Astrocyte of the spinal cord (primary cell): ENCODE measurements at regions not wholly inside any gene's neighbourhood (a gene's known extent, or its start where the extent isn't known, plus 50 kb on each side); places are given as distances from the start of the nearest gene placed in this dataset.

Experiments
- DNase-seq: peaks from one replicate; pipeline ENCODE4 v3.0.0; 2011; ENCODE audit warnings: low read depth, low spot score
- H3K4me3 ChIP-seq: 2 replicates; pipeline ENCODE4 v1.5.1; 2011; ENCODE audit warnings: low read depth, mild to moderate bottlenecking, low read length, moderate library complexity
- CTCF ChIP-seq: IDR thresholded peaks from 2 replicates; pipeline ENCODE4 v1.5.1; 2012; ENCODE audit warnings: low read depth, mild to moderate bottlenecking, low read length, inconsistent platforms
- in situ Hi-C: cut with HindIII; loops from 2 replicates; pipeline ENCODE4 v1.10.0; 2017; ENCODE audit warnings: low sequenced_read_pairs

GRCh38 chr6:121612927-121613326, 177.5 kb downstream of the GJA1 start:
- no peak for TF ChIP-seq CTCF
- in situ Hi-C loops = no loop called here
- H3K4me3 ChIP-seq = no peak overlapping the region
- DNase-seq = no peak

- no peak overlapping the region for H3K4me3 ChIP-seq
- in situ Hi-C loops = no loop called here
- no peak for DNase-seq
- no peak for TF ChIP-seq CTCF
Observed at GRCh38 chr6:121614115-121614514, 178.7 kb downstream of the GJA1 start.

- in situ Hi-C loops = no loop called here
- peak; percentile 23 for TF ChIP-seq CTCF
- DNase-seq = no peak
- no peak overlapping the region for H3K4me3 ChIP-seq
Observed at GRCh38 chr6:121615493-121615892, 180.0 kb downstream of the GJA1 start.

GRCh38 chr6:121616406-121616805, 181.0 kb downstream of the GJA1 start:
- in situ Hi-C loops = no loop called here
- H3K4me3 ChIP-seq = no peak overlapping the region
- DNase-seq = no peak
- no peak for TF ChIP-seq CTCF

- DNase-seq = no peak
- no peak overlapping the region for H3K4me3 ChIP-seq
- no peak for TF ChIP-seq CTCF
- in situ Hi-C loops = no loop called here
Observed at GRCh38 chr6:121617388-121617787, 181.9 kb downstream of the GJA1 start.

- TF ChIP-seq CTCF = no peak
- no peak overlapping the region for H3K4me3 ChIP-seq
- no peak for DNase-seq
- in situ Hi-C loops = no loop called here
Observed at GRCh38 chr6:121619013-121619412, 183.6 kb downstream of the GJA1 start.
